ENCODE measurements at regions not wholly inside any gene's neighbourhood (a gene's known extent, or its start where the extent isn't known, plus 50 kb on each side); places are given as distances from the start of the nearest gene placed in this dataset.
"Not testable (repeated sequence)": the region's sequence is repeated elsewhere in the genome, so short reads cannot be mapped to it uniquely, and the experiment has no call there.

DNA sequence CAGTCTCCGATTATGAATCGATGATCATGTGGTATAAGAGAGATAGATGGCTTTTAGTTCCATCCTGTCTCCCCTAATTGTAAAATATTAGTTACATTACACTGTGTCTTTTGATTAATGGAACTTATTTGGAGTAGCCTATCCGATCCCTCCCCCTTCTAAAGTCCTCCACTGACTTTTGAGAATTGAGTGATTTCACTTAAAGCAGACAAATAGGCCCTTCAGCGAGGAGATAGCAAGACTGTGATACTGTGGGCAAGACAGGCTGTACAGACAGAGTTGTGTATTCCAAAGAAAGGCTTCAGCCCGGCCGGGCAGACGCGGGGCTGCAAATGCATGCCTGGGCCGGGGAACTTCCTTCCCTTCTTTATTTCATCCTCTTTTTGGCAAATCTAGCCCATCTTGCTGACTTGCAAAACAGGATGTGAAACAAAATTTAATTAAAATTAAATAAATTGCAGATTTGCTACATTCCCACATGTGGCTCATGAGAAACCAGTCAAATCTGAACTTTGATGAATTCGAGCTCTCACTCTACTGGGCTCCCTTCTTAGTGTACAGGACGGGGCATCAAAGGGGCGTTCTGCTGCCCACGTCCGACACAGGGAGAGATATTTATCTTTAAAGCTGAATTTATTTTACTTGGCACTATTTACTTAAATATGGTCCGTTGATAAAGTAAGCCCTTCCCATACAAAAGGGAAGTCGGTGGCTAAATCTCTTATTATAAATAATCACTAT, 314.8 kb downstream of the ZNF536 start:
- DNase-seq (ENCODE audit: low read depth in 2 of 2, low spot score in 1 of 2): no peak

DNA sequence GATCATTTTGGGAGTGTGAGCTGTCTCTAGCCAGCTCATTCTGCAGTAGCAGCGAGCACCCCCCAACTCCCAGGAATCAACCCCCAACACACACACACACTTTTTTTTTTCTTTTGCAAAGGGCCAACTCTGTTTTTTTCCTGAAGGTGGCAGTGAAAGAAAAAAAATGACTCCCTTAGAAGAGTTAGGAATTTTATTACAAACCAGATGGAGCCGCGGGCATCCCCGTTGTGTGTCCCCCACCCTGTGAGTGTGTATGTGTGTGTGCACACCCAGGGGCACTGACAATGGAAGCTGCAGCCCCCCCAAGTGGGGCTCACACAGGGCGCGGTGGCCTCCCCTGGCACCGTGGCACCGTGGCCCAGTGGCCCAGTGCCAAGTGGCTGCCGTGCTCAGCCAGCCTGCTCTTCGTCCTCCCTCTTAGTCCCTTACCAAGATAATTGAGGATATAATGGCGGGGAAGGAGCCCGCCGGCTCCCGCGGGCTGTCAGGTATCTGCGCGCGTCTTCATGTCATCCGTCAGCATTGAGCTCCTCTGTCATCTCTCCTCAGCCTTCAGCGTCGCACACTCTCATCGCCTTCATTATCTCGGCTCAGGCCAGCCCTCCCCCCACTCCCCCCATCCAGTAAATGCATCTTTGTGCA, 314.1 kb downstream of the ZNF536 start:
- no peak for DNase-seq (ENCODE audit: low read depth in 2 of 2, low spot score in 1 of 2)

DNA sequence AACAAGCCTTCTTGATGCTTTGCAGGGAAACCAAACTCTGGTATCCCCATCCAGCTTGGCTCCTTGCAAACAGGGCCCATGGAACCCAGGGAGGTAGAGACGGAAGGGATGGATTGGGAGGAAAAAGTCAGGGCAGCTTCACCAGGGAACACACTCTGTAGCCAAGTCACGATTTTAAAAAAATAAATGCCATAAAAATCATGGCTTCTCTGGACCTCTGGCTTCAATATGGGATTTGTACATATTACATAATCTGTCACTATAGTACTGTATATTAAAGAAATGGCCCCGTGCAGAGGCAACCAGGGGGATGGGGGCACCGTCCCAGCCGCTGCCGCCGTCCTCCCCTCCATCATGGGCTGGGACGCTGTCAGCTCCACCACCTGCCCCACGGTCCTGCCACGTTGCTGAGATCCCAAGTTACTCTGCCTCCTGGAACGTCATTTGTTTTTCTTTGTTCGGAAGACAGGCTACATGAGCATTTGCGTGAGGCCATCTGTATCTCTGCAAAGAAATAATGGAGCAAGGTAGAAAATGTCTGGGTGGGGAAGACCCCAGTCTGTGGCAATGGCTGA, 313.3 kb downstream of the ZNF536 start:
- no peak for DNase-seq (ENCODE audit: low read depth in 2 of 2, low spot score in 1 of 2)

DNA sequence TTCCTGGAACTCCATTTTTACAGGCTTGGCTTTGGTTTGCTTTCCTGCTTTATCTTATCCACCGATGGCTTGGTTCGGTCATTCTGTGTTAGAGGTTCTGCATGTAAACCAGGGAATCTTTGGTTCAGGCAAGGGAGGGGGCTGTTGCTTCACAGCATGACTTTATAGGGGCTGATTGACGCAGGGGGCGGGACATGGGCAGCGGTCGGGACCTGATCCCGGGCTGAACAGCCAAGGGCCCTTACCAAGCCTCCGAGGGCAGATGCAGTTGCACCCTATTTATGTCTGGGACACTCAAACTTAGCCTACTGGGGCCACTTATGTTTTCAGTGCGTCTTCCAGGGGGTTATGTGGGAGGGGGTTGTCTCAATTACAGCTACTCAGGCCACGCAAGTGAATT, 312.4 kb downstream of the ZNF536 start:
- DNase-seq (ENCODE audit: low read depth in 2 of 2, low spot score in 1 of 2): no peak

DNA sequence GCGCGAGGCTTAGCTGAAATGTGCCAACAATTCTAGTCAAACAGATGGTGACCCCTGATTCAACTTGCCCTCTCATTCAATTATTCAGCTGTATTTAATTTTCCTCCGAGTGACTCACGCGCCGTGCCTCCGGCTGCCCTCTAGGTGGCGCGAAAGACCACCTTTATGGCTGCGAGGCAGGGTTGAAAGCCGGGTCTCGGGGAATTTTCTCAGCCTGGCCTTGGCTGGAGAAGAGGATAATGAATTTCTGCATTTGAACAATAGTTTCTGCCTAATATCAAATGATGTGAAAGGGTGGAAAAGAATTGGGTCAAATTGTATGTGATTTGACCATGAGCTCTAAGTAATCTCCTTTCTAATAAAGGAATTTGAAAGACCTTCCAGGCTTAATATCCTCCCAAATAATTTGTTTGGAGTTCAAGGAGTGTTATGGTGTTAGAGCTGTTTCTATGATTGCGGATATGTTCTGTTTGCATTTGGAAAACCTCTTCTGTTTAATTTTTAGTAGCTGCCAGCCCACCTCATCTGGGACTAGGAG, 310.9 kb downstream of the ZNF536 start:
- DNase-seq (ENCODE audit: low read depth in 2 of 2, low spot score in 1 of 2): no peak

DNA sequence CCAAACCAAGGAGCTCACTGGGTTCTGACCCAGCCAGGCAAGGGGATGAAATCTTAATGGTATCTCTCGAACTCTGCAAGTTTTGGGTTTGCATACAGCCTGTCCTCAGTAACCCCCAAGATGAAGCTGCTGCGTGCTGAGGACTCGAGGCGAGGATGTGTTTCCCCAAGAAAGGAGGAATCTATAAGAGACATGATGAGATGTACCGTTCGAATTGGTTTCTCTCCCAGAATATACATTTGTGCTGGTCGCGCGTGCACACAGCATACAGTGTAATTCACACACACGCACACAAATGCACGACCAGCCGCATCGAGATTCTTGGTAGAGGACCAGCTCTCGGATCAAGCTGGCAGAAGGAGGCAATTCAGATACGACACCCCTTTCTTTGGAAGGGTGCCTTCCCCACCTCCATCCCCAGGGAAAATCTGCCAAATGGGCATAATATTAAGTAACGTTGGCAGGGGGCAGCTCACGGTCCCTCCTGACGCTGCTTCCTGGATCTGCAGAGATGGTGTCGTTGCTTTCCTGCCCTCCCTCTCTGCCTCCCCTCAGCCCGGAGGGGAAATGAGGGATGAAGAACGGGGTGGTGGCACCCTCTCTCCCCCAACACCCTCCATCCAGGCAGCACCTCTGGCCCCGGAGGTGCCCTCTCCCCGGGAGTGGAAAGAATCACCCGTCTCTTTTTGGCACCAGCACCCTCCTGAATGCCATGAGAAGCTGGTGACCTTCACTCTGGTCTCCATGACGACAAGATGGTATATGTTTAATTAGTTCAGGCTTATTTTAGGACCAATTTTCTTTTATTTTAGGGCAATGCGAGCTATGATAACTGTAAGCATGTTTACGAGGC, 310.2 kb downstream of the ZNF536 start:
- DNase-seq (ENCODE audit: low read depth in 2 of 2, low spot score in 1 of 2): no peak

DNA sequence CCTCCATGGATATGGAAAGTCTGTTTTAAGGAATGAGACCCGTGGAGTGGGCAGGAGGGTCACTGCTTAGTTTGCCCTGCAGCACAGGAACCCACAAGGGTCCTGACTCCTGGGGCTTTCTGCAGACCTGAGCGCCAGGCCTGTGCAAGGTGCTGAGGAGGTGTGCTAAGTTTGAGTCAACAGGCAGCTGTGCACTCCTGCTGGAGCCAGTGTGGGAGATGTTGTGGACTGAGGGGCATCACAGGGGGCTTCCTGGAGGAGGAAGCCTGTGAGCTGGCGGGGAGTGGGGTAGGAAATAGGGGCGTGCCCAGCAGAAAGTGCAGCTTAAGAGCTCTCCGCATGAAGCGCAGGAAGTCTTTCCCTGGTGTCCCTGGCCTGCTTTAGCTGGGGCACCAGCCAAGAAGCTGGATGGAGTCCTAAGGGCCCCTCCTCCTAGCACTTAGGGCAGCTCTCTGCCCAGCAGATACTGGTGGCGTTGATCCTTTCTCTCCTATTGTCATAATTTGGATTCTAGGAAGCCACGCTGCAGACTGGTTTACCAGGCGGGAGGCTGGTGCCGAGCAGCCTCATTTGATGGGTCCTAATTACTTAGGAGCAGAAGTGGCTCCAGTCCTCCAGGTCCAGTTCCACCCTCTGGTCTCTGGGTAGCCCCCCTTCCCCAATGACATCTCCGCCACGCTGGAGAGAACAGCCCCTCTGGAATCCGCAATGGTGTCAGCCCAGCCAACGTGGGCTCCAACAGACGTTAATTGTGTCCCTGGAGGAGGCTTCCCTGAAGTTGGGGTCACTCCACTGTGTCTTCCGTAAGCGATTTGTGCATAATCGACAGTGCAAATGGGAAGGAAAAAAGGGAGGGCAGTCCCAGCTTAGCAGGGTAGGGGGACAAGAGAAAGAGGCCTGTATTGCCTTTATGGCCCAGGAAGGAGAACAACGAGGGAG, 309.2 kb downstream of the ZNF536 start:
- DNase-seq (ENCODE audit: low read depth in 2 of 2, low spot score in 1 of 2): no peak

DNA sequence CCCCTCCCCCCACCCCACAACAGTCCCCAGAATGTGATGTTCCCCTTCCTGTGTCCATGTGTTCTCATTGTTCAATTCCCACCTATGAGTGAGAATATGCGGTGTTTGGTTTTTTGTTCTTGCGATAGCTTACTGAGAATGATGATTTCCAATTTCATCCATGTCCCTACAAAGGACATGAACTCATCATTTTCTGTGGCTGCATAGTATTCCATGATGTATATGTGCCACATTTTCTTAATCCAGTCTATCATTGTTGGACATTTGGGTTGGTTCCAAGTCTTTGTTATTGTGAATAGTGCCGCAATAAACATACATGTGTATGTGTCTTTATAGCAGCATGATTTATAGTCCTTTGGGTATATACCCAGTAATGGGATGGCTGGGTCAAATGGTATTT, 308.2 kb downstream of the ZNF536 start:
- DNase-seq (ENCODE audit: low read depth in 2 of 2, low spot score in 1 of 2): not testable (repeated sequence)

DNA sequence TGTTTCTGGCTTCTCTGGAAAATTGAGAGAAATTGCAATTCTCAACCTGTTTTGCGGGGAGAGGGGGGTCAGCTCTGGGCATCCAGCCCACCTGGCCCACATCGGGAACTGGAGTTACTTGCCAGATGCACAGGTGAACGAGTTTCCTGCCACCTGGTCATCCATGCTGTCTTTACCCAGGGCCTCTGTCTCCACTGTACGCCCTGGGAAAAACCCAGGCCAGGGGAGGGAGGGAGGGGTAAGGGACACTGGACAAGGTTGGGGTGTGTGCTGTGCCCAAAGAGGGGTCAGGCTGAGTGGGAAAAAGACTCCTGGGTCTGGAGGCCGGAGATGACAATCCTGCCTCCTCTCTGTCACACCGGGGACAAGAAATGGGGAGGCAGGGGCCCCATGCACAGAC, 307.6 kb downstream of the ZNF536 start:
- no peak for DNase-seq (ENCODE audit: low read depth in 2 of 2, low spot score in 1 of 2)

DNA sequence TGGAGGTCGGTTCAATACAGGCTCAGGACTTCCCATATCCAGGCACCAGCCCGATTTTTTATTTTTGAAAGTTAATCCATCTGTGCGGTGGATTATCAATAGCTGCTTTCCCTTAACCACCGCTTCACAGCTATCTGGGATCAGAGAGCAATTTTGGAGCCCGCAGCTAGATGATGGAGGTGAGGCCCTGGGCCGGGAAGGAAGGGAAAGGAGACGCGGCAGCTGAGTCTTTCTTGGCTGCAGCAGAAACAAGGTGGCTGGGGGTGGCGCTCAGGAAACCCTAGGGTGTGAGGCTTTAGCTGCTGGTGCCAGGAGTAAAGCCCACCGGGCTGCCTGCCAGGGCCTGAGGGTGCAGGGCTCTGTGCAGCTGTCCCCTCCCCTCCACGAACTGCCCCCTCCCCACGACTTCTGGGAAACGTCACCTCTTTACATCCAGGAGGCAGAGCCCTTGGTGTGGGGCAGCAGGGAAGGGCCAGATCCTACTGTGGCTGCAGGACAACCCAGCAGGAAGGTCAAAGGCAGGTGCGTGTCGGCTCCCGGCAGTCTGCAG, 307.0 kb downstream of the ZNF536 start:
- DNase-seq (ENCODE audit: low read depth in 2 of 2, low spot score in 1 of 2): no peak

DNA sequence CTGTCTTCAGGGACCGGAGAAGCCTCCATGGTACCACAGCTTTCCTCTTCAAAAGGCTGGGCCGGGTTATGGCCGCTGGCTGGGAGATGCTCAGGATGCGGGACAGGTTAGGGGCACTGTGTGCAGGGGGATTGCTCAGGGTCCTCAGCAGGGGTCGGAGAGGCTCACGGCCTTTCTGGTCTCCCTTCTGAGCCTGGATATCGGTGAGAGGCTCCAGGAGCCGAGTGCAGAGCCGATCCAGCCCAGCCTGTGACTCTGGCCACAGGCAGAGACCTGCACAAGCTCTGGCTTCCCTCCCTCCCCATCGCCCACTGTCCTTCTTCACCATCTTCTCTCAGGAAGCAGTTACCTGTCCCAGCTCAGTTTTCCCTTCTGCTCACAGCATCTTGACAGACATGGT, 306.0 kb downstream of the ZNF536 start:
- no peak for DNase-seq (ENCODE audit: low read depth in 2 of 2, low spot score in 1 of 2)

DNA sequence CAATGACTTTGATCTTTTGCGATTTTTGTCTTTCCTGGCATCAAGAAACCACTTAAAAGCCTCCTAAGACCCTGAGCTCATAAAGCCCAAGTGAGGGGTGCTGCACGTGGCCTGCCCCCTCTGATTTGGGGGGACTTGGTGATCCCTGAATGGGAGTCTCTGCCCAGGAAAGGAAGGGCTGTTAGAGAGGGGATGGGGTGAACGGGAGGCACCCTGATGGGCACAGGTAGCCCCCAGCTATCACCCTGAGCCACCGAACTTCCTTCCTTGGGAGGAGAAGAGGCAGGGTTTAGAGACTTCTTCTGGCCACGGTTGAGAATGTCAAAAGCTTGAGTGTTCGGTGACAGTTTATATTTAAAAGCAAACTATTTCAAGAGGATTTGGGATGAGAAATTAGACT, 305.5 kb downstream of the ZNF536 start:
- DNase-seq (ENCODE audit: low read depth in 2 of 2, low spot score in 1 of 2): no peak

DNA sequence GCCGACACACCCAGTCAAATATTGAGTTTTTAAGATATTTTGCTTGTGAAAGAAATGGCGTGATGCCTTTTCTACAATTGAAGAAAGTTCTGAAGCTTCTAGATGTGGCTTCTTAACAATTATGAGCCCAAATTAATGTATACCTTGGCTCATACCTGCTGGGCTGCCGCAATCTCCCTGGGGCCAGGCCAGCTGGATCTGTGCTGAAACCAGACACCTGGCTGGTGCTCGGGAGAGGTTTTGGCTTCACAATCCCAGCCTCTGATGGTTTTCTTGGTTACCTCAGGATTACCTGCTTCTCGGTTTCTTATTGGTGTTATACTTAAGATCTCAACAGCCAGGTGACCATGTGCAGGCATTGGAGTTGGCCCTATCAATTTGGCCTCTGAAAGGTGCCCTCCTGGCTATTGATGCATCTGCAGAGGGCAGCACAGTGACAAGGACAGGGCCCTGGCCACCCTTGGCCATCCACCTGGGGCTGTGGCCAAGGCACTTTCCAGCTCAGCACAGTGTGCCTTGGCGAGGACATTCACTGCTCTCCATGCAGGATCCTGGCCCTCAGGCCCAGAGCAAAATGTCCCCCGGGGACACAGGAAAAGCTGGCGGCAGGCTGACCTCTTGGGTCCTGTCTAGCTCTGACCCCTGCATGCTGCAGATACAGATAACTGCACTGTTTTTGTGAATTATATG, 305.0 kb downstream of the ZNF536 start:
- no peak for DNase-seq (ENCODE audit: low read depth in 2 of 2, low spot score in 1 of 2)

DNA sequence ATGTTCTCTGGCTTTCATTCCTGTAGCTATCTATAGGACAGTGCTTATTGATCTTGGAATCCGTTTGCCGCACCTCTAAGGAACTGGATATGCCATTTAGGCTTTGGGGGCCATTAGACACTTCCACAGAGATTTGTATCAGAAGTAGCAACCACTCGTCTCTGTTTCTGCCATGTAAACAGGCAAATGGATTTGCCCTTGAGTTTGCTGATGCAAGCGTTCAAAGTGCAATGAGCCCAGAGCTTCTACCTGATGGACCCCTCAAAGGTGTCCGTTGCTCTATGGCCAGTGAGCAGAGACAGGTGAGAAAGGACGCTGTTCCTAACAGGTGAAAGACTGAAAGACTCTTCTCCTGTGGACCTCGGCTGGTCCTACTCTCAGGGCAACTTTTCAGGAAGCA, 302.9 kb downstream of the ZNF536 start:
- no peak for DNase-seq (ENCODE audit: low read depth in 2 of 2, low spot score in 1 of 2)

DNA sequence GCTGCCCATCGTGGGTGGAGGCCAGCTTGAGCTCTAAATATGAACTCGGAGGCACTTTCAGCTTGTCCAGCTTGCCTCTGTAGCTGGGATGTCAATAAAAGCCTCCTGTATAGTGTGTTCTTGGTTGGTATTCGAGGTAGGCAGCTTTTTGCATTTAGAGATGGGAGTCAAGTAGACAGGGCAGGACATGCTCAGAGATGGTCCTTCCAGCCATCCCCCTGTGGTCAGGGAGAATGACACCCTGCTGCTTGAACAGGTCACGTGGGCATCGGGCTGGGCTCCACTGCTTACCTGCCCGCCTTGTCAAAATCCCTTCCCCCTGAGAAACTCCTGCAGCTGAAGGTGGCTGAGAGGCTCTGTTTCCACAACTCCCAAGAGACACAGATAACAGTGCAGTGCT, 302.5 kb downstream of the ZNF536 start:
- DNase-seq (ENCODE audit: low read depth in 2 of 2, low spot score in 1 of 2): no peak

DNA sequence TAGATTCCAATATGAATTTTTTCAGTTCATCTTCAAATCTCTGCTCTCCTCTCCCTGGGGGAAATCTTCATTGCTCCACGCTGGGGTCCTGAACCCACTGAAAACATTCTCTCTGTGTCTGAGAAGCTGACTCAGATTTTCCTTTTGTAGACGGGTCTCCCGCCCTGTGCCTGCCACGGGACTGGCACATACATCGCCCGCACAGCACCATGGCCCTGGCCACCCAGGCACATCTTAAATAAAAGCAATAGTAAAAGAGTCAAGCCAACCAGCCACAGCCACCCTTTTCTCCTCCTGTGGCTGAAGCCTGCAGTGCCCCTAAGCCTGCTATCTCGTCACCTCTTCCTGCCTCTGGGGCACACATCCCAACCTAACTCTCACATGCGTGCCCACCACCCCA, 301.2 kb downstream of the ZNF536 start:
- DNase-seq (ENCODE audit: low read depth in 2 of 2, low spot score in 1 of 2): no peak

DNA sequence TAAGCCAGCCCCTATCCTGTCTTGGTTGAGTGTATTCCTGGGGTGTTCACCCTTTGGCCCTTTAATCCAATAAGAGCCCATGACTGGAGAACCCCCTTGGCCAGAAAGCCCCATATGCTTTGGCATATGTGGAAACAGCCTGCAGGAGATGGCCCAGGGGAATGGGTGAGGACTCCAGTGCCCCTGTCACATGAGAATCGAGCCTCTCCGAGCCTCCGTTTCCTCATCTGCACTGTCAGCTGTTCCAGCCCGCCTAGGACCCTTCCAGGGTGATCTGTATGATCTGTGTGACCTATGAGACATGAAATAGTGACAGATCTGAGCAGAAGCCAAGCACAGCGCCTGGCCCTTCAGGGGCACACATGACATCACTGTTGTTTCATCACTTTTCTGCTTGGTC, 300.7 kb downstream of the ZNF536 start:
- no peak for DNase-seq (ENCODE audit: low read depth in 2 of 2, low spot score in 1 of 2)

DNA sequence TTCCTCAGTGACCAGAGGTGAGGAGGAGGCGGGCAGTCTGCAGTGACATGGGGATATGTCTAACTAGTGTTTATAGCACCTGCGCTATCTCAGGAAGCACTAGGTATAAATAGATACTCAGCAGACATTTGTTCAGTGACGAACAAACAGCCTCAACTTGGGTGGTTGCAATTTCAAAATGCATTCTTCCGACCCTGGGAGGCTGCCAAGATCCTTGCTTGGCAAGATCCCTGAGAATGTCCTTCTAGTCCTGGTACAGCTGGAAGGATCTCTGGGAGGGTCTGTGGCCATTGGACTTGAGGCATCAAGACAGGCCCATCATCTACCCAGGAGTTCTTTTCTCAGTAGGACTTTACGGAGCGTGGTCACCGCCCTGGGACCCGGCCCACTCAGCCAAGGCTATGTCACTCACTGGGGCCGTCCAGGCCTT, 299.5 kb downstream of the ZNF536 start:
- no peak for DNase-seq (ENCODE audit: low read depth in 2 of 2, low spot score in 1 of 2)

DNA sequence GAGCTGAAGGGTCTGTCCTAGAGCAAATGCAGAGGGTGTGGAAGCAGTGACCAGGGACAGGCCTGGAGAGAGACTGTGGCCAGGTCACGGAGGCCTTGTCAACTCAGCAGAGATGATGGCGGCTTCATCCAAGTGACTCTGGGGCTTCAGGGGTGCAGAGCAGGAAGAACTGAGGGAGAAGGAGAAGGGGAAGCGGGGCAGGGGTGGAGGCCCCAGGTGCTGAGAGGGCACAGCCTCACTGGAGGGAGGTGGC, 299.1 kb downstream of the ZNF536 start:
- DNase-seq (ENCODE audit: low read depth in 2 of 2, low spot score in 1 of 2): no peak
